HG03135 (cell line): ENCODE measurements at regions not wholly inside any gene's neighbourhood (a gene's known extent, or its start where the extent isn't known, plus 50 kb on each side); places are given as distances from the start of the nearest gene placed in this dataset.
"Not testable (repeated sequence)": the region's sequence is repeated elsewhere in the genome, so short reads cannot be mapped to it uniquely, and the experiment has no call there.

ENCODE experiments used
- ATAC-seq: cut with Tn5 transposase; IDR thresholded peaks from one replicate; pipeline ENCODE4 v1.9.1; 2021; ENCODE audit warnings: mild to moderate bottlenecking, moderate library complexity; ENCODE audit not compliant: unreplicated experiment

DNA sequence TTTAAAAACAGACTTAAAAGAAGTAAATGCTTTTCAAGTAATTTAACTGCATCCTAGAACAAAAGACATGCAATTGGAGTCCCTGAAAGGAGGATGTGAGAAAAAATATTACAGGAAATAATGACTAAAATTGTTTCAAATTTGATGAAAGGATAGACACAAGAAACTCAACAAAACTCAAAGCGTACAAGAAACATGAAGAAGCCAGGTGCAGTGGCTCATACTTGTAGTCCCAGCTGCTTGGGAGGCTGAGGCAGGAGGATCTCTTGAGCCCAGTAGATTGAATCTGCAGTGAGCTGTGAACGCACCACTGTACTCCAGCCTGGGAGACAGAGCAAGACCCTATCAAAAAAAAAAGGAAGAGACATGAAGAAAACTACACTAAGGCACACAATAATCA is 118.1 kb upstream of the SLC39A10 start:
- ATAC-seq: no peak

DNA sequence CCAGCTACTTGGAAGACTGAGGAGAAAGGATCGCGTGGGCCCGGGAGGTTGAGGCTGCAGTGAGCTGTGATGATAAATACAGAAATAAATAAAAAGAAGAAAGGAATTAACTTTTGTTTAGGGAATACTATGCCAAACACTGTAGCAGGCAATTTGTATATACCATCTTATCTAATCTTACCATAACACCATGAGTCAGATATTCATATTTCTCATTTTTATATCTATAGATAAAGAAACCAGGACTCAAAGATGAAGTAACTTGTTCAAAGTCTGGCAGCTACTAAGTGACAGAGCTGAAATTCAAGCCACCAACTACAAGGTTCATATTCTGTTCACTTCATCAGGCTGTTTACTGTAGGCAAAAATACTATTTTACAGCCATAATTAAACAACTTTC is 119.2 kb upstream of the SLC39A10 start:
- no peak for ATAC-seq

DNA sequence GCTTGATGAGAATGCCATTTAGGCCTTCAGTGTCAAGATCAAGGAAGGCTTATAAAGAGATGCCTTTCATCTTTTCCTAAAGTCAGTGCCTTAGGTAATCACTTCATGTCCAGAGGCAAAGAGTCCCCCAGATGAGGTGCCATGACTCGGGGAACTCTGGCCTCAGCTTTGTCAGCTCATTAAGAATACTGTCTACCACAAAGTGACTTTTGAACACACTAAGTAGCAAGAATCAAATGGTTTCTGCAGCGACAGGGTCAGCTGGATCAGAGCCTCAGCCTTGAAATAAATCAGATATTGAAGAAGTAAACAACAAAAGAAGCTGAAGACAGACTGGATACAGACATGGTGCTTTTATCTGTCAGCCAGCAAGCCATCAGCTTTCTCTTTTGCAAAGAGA is 120.1 kb upstream of the SLC39A10 start:
- ATAC-seq: no peak

DNA sequence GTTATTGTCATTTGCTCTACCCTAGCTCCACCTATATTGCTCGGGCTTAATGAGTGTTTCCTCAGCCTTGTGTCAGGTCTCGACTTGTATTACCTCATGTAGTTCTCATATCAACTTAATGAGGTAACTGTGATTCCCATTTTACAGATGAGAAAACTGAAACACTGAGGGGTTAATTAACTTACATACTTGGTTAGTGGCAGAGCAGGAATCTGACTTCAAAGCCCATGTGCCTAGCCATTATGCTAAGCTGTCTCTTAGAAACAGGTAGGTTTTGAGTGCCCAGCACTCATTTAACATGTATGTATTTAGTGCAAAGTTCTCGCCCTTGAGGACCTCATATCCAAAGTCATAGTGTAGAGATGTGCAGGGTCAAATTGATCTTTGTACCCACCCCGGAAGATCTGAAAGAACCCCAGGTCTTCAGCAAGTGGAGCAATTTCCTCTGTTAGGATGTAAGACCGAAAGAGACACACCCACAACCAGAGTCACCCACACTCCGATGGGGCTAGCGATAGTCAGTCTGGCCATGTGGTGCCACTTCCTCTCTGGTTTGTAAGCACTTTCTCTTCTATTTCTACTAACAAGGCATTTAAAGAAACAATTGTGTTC is 121.0 kb upstream of the SLC39A10 start:
- peak; percentile 90 for ATAC-seq

DNA sequence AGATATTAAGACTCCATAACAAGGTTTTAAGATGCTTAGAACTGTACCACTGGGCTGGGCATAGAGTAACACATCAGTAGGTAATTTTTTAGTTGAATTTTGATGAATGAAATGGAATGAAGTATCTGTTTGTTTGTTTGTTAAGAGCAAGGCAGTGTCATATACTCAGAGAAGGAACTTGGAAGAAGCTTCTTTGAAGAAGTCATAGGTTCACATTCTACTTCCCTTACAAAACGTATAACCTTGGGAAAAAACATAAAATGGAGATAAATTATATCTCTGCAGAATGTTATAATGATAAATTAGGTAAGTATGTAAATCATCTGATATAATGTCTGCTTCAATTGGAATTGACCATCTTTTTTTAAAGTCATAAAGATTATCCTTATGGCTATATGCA is 122.1 kb upstream of the SLC39A10 start:
- ATAC-seq: no peak

DNA sequence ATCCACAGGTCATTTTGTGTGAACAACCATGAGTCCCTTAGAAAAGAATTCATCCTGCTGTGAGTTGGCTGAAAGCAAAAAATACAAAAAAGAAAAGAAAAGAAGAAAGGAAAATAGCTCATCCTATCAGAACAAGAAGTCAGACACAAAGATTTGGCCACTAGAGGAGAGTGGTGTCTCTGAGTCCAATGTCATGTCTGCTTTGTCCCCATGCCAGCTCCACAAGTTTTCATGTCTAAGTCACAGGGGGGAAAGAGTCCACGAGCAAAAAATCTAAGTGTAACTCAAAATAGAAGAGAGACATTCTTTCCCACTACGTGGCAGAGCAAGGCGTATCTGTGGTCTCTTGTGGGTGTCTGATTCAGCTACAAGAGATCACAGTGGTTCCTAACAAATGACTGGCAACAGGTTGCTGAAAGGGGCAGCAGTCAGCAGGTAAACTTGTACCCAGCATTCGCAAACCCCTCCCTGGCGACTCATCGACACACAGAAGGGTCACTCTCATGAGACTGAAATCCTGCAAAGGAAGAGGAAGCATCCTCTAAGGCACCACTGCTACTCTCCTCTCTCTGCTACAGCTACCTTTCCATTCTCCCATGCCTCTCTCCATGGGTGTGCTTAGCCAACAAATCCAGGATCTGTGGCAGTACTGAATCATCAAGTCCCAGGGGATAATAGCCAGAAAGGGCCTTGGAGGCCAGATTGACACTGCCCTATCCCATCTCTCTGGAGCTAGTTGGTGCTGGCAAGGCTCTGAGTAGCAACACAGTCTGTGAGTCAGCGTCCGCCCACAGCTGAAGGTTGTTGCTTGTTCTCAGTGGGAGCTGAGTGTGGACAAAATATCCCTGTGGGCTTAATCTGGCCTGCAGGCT is 123.0 kb upstream of the SLC39A10 start:
- ATAC-seq: no peak

DNA sequence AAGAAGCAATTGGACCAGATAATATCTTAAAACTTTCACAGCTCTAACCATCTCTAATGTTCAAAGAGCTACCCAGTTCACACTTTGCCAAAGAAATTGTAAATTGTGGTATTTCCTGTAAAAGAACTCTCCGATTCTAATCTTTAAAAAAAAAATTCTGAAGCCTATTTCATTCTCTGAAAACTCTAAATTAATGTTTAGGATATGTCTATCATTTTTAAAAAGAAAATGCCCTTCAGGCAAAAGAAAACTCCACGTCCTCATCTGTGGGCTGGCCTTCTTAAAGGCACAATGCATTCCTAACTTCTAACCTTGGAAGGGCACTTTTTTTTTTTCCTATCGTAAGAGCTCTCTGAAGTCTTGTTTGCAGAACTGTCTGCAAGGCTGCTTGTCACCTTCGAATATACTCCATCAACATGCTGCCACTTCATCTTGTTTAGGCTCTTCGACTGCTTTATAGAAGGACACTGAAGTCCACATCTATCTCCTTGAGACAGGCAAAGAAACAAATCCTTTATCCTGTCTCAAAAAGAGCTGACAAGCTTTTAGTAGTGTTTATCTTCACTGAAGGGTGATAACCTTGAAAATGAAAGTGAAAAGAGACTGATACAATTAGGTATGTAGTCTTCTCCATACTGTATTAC is 124.3 kb upstream of the SLC39A10 start:
- ATAC-seq: peak; percentile 44

DNA sequence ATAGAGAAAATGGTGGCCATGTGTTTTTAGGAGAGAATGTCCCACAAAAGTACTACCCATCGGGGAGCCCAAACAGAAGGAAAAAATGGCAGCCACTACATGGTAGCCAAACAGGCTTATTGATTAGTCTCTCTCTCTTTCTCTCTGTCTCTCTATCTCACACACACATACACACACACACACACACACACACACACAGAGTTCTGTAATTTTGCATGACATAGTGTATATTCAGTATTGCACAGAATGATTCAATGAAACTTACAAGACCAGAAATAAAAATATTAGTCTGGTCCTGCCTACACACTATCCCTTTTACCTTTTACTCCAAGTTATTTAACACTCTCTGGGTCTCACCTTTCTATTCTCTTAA is 124.8 kb upstream of the SLC39A10 start:
- ATAC-seq: no peak

DNA sequence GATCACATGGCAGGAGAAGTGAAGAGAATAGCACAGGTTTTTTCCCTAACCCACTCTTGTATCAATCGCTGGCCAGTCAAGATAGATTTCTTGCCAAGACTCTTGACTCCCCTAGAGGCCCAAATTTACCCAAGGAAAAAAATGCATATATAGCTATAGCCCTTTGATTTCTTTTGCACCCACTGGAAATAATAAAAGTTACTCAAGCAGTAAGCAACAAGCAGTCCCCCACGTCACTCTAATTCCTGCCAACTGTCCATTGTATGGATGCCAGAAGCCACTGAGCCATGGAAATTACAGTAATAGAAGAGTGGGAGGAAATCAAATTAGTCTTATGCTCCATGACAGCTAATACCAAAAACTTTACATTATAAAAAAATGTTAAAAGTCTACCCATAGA is 125.3 kb upstream of the SLC39A10 start:
- ATAC-seq: no peak

DNA sequence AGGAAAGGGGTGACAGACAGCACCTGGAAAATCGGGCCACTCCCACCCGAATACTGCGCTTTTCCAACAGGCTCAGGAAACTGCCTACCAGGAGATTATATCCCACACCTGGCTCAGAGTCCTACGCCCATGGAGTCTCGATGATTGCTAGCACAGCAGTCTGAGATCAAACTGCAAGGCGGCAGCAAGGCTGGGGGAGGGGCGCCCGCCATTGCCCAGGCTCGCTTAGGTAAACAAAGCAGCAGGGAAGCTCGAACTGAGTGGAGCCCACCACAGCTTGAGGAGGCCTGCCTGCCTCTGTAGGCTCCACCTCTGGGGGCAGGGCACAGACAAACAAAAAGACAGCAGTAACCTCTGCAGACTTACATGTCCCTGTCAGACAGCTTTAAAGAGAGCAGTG is 133.8 kb upstream of the SLC39A10 start:
- ATAC-seq: not testable (repeated sequence)

DNA sequence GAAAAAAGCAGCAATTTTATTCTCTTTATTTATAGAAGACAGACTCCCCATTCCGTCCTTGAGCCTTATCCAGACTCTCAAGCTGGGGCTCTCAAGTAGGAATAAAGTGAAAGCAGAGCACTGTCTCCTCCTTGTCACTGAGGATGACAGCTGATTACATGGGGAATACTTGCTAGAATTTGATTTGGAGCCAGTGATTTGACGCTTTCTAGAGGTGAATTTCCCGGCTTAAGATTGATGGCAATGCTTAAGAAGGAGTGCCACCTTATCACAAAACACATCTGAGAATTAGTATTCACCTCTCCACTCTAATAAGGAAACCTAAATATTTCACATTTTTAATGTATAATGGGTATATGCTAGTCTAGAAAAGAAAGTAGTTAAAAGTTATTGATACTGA is 135.4 kb upstream of the SLC39A10 start:
- no peak for ATAC-seq

DNA sequence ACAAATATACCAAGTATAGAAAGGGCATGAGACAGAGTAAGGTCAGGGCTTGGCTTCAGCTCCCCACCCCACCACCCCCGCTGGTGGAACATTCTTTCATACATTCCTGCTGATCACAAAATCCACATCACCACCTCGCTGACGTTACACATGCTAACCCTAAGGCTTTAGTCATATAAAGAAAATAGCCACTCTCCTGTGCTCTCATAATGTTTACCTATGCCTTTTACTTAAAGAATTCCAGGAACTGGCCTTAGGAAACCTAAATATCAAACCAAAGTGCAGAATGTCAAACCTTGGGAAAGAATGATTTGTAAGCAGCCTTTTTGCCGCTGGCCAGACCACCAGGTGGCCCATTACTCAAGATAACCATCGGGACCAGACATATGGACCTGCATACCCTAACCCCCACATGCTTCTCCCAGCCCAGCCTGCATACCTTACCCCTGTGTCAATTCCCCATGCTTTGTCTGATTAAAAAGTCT is 136.3 kb upstream of the SLC39A10 start:
- no peak for ATAC-seq

DNA sequence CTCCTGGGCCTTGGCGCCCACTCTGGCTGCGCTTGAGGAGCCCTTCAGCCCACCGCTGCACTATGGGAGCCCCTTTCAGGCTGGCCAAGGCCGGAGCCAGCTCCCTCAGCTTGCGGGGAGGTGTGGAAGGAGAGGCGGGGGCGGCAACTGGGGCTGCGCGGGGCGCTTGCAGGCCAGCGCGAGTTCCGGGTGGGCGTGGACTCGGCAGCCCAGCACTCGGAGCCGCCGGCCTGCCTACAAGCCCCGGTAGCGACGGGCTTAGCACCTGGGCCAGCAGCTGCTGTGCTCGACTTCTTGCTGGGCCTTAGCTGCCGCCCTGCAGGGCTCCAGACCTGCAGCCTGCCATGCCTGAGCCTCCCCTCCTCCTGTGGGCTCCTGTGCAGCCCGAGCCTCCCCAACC is 141.5 kb upstream of the SLC39A10 start:
- ATAC-seq: no peak

DNA sequence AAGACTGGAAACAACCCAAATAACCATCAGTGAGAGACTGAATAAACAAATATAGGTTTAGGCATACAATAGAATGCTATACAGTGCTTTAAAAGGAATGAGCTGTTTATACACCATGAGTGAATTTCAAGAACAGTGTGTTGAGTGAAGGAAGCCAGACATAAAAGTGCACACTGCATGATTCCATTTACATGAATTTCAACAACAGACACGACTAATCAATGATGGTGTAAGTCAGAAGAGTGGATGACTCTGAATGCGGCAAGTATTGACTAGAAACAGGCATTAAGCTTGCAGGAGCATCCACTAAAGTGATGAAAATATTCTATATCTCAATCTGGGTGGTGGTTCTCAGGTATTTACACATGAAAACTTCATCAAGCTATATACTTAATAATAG is 142.7 kb upstream of the SLC39A10 start:
- ATAC-seq: no peak

DNA sequence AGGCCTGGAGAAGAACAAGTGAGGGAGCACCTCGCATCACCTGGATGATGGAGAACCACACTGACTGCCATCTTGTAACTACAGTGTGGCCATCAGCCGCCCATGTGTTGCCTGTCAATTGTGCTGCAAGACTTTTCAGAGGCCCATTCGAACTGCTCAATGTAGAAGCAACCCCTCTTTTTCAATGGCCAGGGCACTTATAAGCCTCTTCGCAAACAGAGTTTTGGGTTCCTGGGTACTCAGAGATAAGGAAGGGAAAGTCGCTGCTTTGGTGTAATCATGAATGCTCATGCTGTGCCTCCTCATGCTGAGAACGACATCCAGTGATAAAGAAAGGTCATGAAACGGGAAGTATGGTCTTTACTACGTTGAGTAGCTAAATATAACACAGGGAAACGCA is 143.9 kb upstream of the SLC39A10 start:
- ATAC-seq: no peak

DNA sequence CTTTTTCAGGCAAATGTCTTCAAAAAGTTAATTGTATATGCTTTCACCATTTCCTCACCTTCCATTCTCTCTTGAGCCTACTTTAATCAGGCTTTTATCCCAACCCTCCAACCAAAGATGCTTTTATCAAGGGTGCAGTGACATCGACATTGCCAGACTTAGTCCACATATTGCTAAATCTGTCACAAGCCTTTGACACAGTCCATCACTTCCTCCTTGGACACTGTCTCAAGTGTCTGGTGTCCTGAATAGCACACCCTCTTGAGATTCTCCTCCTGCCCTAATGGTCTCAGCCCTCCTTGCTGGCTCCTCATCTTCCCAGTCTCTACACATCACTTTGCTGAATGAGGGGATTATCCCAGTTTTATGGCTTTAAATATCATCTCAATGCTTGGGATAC is 147.5 kb upstream of the SLC39A10 start:
- no peak for ATAC-seq

DNA sequence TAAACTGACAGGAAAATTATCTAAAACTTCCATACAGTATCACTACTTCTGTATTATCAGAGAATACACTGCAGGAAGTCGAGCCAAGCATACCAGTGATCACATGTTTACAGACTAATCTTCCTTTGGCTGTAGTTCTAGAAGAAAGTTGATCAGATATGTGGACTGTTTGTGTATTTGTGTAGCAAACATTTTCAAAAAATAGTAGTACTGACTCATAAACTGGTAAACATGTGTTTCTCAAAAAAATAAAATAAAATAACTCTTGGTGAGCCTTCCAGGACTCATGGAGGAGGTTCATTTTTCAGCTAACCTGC is 148.9 kb upstream of the SLC39A10 start:
- no peak for ATAC-seq

DNA sequence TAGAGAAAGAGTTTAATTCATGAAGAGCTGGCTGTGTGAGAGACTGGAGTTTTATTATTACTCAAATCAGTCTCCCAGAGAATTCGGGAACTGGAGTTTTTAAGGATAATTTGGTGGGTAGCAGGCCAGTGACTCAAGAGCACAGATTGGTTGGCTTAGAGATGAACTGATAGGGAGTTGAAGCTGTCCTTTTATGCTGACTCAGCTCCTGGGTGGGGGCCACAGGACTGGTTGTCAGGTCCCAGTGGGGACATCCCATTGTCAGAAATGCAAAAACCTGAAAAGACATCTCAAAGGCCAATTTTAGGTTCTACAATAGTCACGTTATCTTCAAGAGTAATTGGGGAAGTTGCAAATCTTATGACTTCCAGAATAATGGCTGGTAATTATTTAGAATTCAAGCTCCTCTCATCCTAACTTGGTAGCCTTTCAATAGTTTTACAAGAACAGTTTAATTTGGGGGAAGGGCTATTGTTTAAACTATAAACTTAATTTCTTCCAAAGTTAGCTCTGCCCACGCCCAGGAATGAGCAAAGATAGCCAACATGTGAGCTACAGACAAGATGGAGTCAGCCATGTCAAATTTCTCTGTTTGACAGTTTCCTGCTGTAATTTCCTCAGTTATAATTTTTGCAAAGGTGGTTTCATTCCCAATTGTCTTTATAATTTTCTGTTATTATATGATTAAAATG is 149.4 kb upstream of the SLC39A10 start:
- ATAC-seq: no peak

DNA sequence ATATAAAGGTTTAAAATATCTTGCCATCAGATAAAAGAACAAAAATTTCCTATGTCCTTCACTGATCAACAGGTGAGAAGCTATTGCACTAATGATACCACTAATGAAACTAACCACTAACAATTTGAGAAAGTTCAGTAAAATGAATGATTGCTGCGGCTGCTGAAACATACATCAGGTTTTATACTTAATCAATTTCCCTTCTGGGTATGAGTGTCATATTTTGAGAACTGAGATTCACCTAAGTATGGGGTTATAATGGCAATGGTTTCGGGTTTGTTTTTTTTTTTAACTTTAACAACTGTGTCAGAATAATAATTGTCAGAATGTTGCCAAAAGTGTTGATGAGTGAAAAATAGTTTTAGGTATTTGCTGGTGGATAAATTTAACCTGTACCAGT is 151.3 kb upstream of the SLC39A10 start:
- ATAC-seq: peak; percentile 92

DNA sequence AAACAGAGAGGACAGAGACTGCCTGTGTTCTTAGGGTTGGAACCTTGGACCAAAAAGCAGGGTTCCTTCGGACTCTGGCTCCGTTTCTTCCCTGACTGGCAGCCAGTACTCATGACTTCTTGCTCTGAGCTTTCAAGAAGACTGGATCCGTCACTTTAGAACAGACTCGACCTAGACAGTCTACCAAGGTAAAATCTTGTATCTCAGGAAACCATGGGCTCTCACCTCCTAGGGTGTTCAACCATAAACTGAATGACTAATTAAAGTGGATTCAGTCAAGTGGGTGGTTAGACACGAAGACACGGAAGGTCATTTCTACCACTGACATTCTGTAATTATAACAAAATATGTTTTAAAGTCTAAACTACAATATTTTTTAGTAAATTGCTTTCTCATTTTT is 153.8 kb upstream of the SLC39A10 start:
- no peak for ATAC-seq

DNA sequence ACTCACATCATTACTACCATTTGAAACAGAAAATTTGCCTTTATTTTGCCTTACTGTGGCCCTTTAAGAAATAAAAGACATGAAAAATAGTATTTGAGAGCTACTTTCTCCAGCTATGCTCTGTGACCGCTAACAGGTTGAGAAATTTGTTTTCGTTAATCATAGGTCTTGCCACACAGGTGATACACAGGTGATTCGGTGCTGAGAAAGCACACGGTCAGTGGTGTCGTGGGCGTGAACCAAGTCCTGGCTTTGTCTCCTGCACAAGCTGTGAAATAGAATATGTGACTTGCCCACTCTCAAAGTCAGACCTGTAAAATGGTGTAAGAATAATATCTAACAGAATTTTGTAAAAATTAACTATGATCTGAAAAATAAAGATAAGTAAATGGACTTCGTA is 155.3 kb upstream of the SLC39A10 start:
- ATAC-seq: no peak

DNA sequence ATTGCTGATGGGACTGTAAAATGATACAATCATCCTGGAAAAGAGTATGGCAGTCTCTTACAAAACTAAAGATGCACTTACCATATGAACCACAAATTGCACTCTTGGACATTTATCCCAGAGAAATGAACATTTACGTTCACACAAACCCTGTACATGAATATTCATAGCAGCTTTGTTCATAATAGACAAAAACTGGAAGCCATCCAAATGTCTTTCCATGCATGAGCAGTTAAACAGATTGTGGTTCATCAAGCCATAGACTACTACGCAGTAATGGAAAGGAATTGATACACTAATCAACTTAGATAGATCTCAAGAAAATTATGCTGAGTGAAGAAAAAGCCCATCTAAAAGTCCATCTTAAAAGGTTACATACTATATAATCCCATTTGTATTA is 156.1 kb upstream of the SLC39A10 start:
- ATAC-seq: no peak
